ENCODE measurements at regions not wholly inside any gene's neighbourhood (a gene's known extent, or its start where the extent isn't known, plus 50 kb on each side); places are given as distances from the start of the nearest gene placed in this dataset.

DNA sequence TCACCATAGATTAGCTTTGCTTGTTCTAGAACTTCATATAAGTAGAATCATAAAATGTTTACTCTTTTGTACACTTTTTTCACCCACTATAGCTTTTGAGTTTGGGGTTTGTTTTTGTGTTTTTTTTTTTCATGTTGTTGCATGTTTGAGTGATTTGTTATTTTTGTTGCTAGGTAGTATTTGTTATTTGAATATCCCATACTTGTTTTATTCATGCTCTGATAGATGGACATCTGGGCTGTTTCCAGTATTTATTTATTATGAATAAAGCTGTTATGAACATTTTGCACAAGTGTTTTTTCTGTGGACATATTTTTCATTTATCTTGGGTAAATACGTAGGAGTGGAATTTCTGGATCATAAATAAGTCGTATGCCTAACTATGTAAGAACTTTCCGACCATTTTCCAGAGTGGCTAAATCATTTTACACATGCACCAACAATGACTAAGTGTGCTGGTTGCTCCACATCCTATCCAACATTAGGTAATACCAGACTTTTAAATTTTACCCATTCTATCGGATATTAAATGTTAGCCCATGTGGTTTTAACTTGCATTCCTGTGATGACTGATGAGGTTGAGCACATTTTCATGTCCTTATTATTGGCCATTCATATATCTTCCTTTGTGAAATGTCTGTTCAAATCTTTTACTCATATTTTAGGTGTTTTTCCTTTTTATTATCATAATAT, 69.1 kb upstream of the NR4A3 start:
- Histone ChIP-seq H3K9me3 (ENCODE audit: insufficient read depth in 2 of 2, low read depth in 1 of 2, low read length in 1 of 2) (no peaks in the 10 kb centered on the region), H3K23me2 (ENCODE audit: low read depth, low read length) (no peaks in the 10 kb centered on the region), H4K5ac (ENCODE audit: insufficient read length, low read depth, low read length) (no peak overlapping the region), H2BK5ac (ENCODE audit: low read depth, low read length) (no peak overlapping the region), H3K27me3 (replicated peaks in 1 of 4; ENCODE audit: control insufficient read depth in 3 of 4, extremely low read depth in 1 of 4, insufficient read depth in 3 of 4, low read length in 3 of 4) (no peaks in the 10 kb centered on the region), H2BK120ac (replicated peaks; ENCODE audit: low read depth, low read length) (no peak overlapping the region), H2BK12ac (ENCODE audit: low read depth, low read length) (no peak overlapping the region), H3K36me3 (ENCODE audit: control insufficient read depth in 2 of 4, insufficient read depth in 4 of 4, low read length in 3 of 4) (no peaks in the 10 kb centered on the region), H3K27ac (ENCODE audit: low read depth, low read length) (no peak overlapping the region), H4K91ac (replicated peaks; ENCODE audit: insufficient read length, low read length) (no peak overlapping the region), H2AK5ac (ENCODE audit: low read depth, low read length) (no peak overlapping the region), H3K4me3 (ENCODE audit: extremely low read depth in 1 of 4, insufficient read depth in 2 of 4, low read depth in 3 of 4, low read length in 4 of 4) (no peak overlapping the region), H4K8ac (ENCODE audit: extremely low read depth, insufficient read depth, low read length) (no peak overlapping the region), H3K79me2 (ENCODE audit: control insufficient read depth in 1 of 2, insufficient read depth in 2 of 2, low read length in 2 of 2) (no peaks in the 10 kb centered on the region), H3K23ac (ENCODE audit: insufficient read length) (no peak overlapping the region), H3K4me1 (replicated peaks in 1 of 4; ENCODE audit: control insufficient read depth in 3 of 4, insufficient read depth in 4 of 4, low read length in 3 of 4) (no peaks in the 10 kb centered on the region), H3K14ac (ENCODE audit: insufficient read length) (no peak overlapping the region), H3K18ac (ENCODE audit: extremely low read depth, low read length) (no peak overlapping the region), H2BK15ac (ENCODE audit: low read length) (no peak overlapping the region), H2BK20ac (ENCODE audit: low read length) (no peak overlapping the region), H3K4ac (replicated peaks; ENCODE audit: insufficient read length, low read depth, low read length) (no peak overlapping the region), H3K79me1 (ENCODE audit: low read depth, low read length) (no peaks in the 10 kb centered on the region), H3K4me2 (ENCODE audit: insufficient read depth in 1 of 2, low read depth in 2 of 2, low read length in 2 of 2) (no peak overlapping the region), H3K56ac (replicated peaks; ENCODE audit: insufficient read length, low read depth, low read length) (no peak overlapping the region), H4K20me1 (replicated peaks in 1 of 2; ENCODE audit: control insufficient read depth in 1 of 2, insufficient read depth in 2 of 2, low read length in 2 of 2) (no peaks in the 10 kb centered on the region), H2AFZ (ENCODE audit: low read length) (no peak overlapping the region), H3K9ac (replicated peaks in 1 of 4; ENCODE audit: extremely low read depth in 1 of 4, low read depth in 3 of 4, low read length in 3 of 4) (no peak overlapping the region)
- ChIA-PET POLR2A (ENCODE audit: partially characterized antibody) (no interaction called here), CTCF (ENCODE audit: partially characterized antibody) (no interaction called here)
- WGBS, 2 experiments (ENCODE audit: extremely low coverage in 1 of 2, insufficient coverage in 1 of 2, insufficient read length in 1 of 2, insufficient replicate concordance in 2 of 2, low coverage in 1 of 2, low lambda C conversion rate in 2 of 2, missing lambda C conversion rate in 1 of 2) = 95% methylated on average over 4 of the region's 4 CpGs; no CpG with 5 or more reads in 1 of the 2 experiments
- DNase-seq (ENCODE audit: low read depth in 1 of 2, low spot score in 2 of 2) = no peak
- no peak for FAIRE-seq
- TF ChIP-seq, protein P1, sequence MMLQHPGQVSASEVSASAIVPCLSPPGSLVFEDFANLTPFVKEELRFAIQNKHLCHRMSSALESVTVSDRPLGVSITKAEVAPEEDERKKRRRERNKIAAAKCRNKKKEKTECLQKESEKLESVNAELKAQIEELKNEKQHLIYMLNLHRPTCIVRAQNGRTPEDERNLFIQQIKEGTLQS (IDR thresholded peaks at IDR 0.05; ENCODE audit: insufficient read depth, low read depth, low read length) = no peak
- TF ChIP-seq POU5F1 (IDR thresholded peaks at IDR 0.05; ENCODE audit: low read depth, low read length) = no peak
- no peak for TF ChIP-seq NRF1 (IDR thresholded peaks at IDR 0.05; ENCODE audit: low read depth, low read length)
- TF ChIP-seq CBX5 (IDR thresholded peaks at IDR 0.05; ENCODE audit: low read depth, low read length) = no peak
- TF ChIP-seq SRF (IDR thresholded peaks at IDR 0.05; ENCODE audit: low read depth, low read length) = no peak
- no peak for TF ChIP-seq TAF7 (optimal IDR thresholded peaks at IDR 0.05; ENCODE audit: borderline replicate concordance, low read depth, low read length)
- no peak for TF ChIP-seq SIRT6 (IDR thresholded peaks at IDR 0.05; ENCODE audit: low read length)
- no peak for TF ChIP-seq SP1 (IDR thresholded peaks at IDR 0.05; ENCODE audit: low read depth, low read length)
- no peak for TF ChIP-seq TAF1 (IDR thresholded peaks at IDR 0.05; ENCODE audit: low read depth, low read length)
- no peak for TF ChIP-seq CEBPB (IDR thresholded peaks at IDR 0.05; ENCODE audit: low read depth, low read length)
- no peak for TF ChIP-seq GABPA (IDR thresholded peaks at IDR 0.05; ENCODE audit: borderline replicate concordance, insufficient read depth, low read length)
- TF ChIP-seq SP2 (IDR thresholded peaks at IDR 0.05; ENCODE audit: low read length) = no peak
- TF ChIP-seq BACH1 (IDR thresholded peaks at IDR 0.05; ENCODE audit: low read length) = no peak
- no peak for TF ChIP-seq PHF8 (conservative IDR thresholded peaks at IDR 0.05; ENCODE audit: low read depth, low read length)
- no peak for TF ChIP-seq KDM4A (IDR thresholded peaks at IDR 0.05; ENCODE audit: low read depth, low read length, severe bottlenecking)
